LNCaP clone FGC (cell line): ENCODE measurements at regions not wholly inside any gene's neighbourhood (a gene's known extent, or its start where the extent isn't known, plus 50 kb on each side); places are given as distances from the start of the nearest gene placed in this dataset.

Source experiments
- DNase-seq: peaks from one replicate; pipeline ENCODE4 v3.0.0-alpha.2; 2011; ENCODE audit warnings: low read depth
- H3K4me3 ChIP-seq: 2 replicates; pipeline ENCODE4 v1.5.1; 2011; ENCODE audit warnings: mild to moderate bottlenecking, low read depth, low read length, control low read depth
- TF ChIP-seq, protein P1 (sequence below): IDR thresholded peaks from 2 replicates; pipeline ENCODE4 v1.5.1; 2012; ENCODE audit warnings: mild to moderate bottlenecking; ENCODE audit not compliant: control insufficient read depth, insufficient read depth; ENCODE audit errors: extremely low read depth

DNA sequence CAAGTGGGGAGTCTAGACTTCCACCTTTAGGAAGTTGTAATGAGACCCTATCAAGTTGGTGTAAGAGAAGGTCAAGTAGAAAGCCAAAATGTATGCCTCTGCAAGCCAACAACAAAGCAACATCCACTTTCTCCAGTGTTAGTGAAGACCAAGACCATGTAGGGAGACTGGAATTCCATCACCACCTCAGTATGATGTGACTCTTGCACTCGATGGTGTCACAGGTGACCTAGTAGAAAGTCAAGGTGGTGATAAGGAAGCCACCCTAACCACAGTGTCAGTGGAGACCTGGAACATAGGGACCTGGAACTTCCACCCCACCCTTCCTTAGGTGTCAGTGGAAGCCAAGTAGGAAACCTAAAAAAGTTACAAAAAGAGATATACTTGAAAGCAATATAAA is 278.1 kb upstream of the KCNMB2 start:
- DNase-seq, result no peak
- TF ChIP-seq, protein P1, sequence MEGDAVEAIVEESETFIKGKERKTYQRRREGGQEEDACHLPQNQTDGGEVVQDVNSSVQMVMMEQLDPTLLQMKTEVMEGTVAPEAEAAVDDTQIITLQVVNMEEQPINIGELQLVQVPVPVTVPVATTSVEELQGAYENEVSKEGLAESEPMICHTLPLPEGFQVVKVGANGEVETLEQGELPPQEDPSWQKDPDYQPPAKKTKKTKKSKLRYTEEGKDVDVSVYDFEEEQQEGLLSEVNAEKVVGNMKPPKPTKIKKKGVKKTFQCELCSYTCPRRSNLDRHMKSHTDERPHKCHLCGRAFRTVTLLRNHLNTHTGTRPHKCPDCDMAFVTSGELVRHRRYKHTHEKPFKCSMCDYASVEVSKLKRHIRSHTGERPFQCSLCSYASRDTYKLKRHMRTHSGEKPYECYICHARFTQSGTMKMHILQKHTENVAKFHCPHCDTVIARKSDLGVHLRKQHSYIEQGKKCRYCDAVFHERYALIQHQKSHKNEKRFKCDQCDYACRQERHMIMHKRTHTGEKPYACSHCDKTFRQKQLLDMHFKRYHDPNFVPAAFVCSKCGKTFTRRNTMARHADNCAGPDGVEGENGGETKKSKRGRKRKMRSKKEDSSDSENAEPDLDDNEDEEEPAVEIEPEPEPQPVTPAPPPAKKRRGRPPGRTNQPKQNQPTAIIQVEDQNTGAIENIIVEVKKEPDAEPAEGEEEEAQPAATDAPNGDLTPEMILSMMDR, result no peak

DNA sequence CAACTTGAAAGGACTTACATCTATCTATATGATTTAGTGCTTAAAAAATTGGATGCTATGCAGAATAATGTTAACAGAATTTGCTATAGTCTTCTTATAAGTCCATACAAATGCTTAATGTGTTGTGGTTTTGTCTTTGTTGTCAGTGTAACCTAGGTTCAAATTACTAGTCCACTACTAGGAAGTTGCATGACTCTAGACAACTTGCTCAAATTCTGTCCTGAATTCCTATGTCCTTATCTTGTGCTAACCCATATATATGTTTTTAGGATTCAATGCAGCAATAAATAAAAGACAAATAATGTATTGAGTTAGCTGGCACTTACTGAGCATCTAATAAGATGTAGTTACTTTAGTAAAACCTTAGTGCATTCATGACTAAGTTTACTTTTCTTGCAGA is 276.5 kb upstream of the KCNMB2 start:
- DNase-seq, result no peak
- no peak overlapping the region for H3K4me3 ChIP-seq
- TF ChIP-seq, protein P1, result no peak

More for the DNA sequence above, 278.1 kb upstream of the KCNMB2 start:
- H3K4me3 ChIP-seq, result no peak overlapping the region

DNA sequence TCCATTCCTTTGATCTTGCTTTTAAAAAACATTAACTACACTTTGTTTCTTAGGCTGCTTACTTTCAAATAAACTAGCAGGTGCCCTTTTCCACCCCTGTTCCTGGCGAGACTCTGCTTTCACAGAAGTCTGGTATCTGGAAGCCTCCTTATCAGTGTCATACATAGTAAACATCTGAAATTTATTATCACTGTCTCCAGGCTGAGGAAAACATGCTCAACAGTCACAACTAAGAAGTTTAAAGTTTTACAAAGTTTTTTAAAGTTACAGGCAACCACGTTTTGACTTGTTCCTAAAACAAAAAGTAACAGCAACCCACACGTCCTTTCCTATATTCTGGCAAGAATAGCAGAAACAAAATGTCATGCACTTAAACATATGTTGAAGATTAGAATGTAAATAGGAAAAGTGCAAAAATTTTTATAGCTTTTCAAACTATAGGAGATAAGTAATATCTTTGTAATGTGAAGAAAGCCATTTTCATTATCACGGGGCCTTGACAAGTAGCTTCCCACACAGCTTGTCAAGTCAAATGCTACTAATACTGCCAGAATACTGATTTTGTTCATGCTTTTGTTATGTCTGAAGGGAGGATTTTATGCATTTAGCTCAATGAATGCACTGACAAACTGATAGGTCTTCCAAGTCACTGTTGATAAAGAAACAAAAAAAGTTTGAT is 275.2 kb upstream of the KCNMB2 start:
- TF ChIP-seq, protein P1, result no peak
- DNase-seq, result no peak
- no peak overlapping the region for H3K4me3 ChIP-seq

DNA sequence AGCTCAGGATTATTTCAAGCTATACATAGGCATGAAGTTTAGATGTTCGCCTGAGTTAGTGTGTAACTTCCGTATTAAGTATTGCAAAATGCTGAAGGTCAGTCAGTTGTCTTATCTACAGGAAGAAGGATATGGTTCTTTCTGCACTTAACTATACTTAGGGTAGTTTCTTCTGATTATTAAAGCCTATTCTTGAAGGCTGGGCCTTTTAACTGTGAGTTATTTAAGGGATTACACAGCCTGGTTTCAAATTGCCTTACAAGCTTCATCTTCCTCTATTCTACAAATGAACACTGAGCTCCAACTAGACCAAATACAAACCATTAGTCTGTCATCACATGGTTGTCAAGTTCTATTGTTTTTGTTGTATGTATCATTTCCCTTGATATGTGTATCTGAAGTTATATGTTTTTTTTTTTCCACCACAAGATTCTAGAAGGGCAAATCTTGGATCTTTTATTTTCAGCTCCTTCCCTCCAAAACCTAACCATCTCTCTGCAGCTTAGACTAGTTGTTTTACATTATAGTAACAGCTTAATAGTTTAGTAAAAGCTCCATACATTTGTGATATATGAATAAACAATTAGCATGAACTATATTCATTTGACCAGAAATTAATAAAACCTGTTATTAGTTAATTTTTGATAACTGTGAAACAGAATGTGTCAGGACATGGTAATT is 272.9 kb upstream of the KCNMB2 start:
- no peak overlapping the region for H3K4me3 ChIP-seq
- TF ChIP-seq, protein P1, result no peak
- DNase-seq, result no peak

DNA sequence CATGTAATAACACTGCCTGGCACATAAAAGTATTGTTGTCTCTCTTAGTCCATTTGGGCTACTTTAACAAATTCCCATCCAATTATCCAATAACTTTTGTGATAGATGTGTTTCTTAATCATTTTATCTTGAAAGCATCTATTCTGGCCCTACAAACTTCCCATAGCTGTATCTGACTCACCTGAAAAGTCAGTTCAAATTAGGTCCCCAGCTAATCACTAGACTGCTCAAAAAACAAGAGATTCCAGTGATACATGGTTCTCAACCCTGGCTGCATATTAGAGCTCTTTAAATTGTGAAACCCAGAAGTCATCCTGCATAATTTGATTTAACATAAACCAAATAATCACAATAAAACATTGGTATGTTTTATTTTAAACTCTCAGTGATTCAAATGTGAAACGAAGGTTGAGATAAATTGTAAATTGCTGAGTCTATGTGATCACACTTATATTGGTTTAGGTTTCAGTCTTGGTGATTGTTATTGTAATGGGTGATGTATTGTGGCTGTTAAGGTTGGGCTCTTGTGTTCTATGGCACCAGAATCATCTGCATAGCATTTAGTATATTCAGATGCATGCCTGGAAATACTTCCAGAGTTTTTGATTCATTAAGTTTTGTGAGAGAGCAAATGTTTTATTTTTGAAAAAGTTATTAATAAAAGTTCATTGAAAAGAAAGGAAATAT is 268.9 kb upstream of the KCNMB2 start:
- DNase-seq, result no peak
- H3K4me3 ChIP-seq, result no peak overlapping the region
- TF ChIP-seq, protein P1, result no peak

- H3K4me3 ChIP-seq, result no peak overlapping the region
- no peak for DNase-seq
- TF ChIP-seq, protein P1, result no peak
Measured at GRCh38 chr3:178270838-178271237, 265.4 kb upstream of the KCNMB2 start.
